B cell (primary cell): ENCODE measurements at regions not wholly inside any gene's neighbourhood (a gene's known extent, or its start where the extent isn't known, plus 50 kb on each side); places are given as distances from the start of the nearest gene placed in this dataset.

Experiments used
- ATAC-seq: fragments of 200-7000 bp; cut with Tn5 transposase; one replicate; pipeline ENCODE4 v1.10.0; 2021; ENCODE audit warnings: low read depth, mild to moderate bottlenecking, moderate number of reproducible peaks, moderate library complexity
- CTCF ChIA-PET: fragments of 350-600 bp; sonication (Branson Sonifier 250); formaldehyde crosslinking; loops from one replicate; lab custom pipeline; 2021; ENCODE audit warnings: antibody characterized with exemption, inconsistent platforms; lab: Charles Lee
- POLR2A ChIA-PET: fragments of 350-600 bp; sonication (Branson Sonifier 250); formaldehyde crosslinking; loops from one replicate; lab custom pipeline; 2021; ENCODE audit warnings: antibody characterized with exemption; lab: Charles Lee
- DNase-seq: peaks from one replicate; pipeline ENCODE4 v3.0.0; 2013
- H2AFZ ChIP-seq: 2 replicates; pipeline ENCODE4 v1.6.1; 2012; ENCODE audit warnings: mild to moderate bottlenecking, low read depth, low read length; ENCODE audit not compliant: insufficient read depth, poor library complexity, severe bottlenecking
- H3K27ac ChIP-seq, 2 donors: 1 replicate in 1 of 2; 2 replicates in 1 of 2; pipeline ENCODE4 v1.5.1; 2012 to 2013; ENCODE audit warnings: low read length in 2 of 2, mild to moderate bottlenecking in 2 of 2, moderate library complexity in 1 of 2
- H3K27me3 ChIP-seq, 4 experiments: fragments of 200-600 bp in 1 of 4; sonication (generic) in 1 of 4; replicated peaks in 1 of 4; 1 replicate in 2 of 4; 2 replicates in 2 of 4; pipeline versions ENCODE4 v1.6.1 to v1.7.0; 2013 to 2016; ENCODE audit warnings: low read length in 3 of 4, mild to moderate bottlenecking in 2 of 4, mixed read lengths in 1 of 4, moderate library complexity in 1 of 4; ENCODE audit not compliant: insufficient read depth in 4 of 4, control insufficient read depth in 3 of 4; ENCODE audit errors: control extremely low read depth in 1 of 4
- H3K36me3 ChIP-seq, 2 experiments: replicated peaks in 1 of 2; 1 replicate in 1 of 2; 2 replicates in 1 of 2; pipeline versions ENCODE4 v1.6.1 to v1.7.1; 2013; ENCODE audit warnings: low read length in 1 of 2; ENCODE audit not compliant: insufficient read depth in 2 of 2, control insufficient read depth in 1 of 2; ENCODE audit errors: control extremely low read depth in 1 of 2, extremely low read depth in 1 of 2
- H3K4me1 ChIP-seq, 2 donors: fragments of 200-600 bp in 1 of 2; sonication (generic) in 1 of 2; 1 replicate in 1 of 2; 2 replicates in 1 of 2; pipeline versions ENCODE4 v1.5.1 to v1.6.1; 2013 to 2017; ENCODE audit warnings: low read length in 2 of 2; ENCODE audit not compliant: control insufficient read depth in 2 of 2, insufficient read depth in 2 of 2
- H3K4me2 ChIP-seq: replicated peaks from 2 replicates; pipeline ENCODE3; 2012; ENCODE audit warnings: mild to moderate bottlenecking, low read depth, low read length; ENCODE audit not compliant: poor library complexity, severe bottlenecking
- H3K4me3 ChIP-seq, 5 experiments: fragments of 200-600 bp in 1 of 5; sonication (generic) in 1 of 5; 1 replicate in 3 of 5; 2 replicates in 2 of 5; pipeline versions ENCODE4 v1.5.1 to v1.7.0; 2011 to 2016; ENCODE audit warnings: low read length in 4 of 5, mild to moderate bottlenecking in 4 of 5, low read depth in 2 of 5, control low read depth in 1 of 5, moderate library complexity in 1 of 5; ENCODE audit not compliant: insufficient read depth in 1 of 5; ENCODE audit errors: control extremely low read depth in 1 of 5, extremely low read depth in 1 of 5
- H3K79me2 ChIP-seq: fragments of 200-600 bp; sonication (generic); one replicate; pipeline ENCODE4 v1.6.0; 2016; ENCODE audit warnings: low read length; ENCODE audit not compliant: control insufficient read depth, insufficient read depth
- H3K9ac ChIP-seq: fragments of 200-600 bp; sonication (generic); 2 replicates; pipeline ENCODE4 v1.6.1; 2017; ENCODE audit warnings: mild to moderate bottlenecking, low read length, moderate library complexity
- H3K9me3 ChIP-seq, 3 donors: one replicate each; pipeline versions ENCODE4 v1.6.1 to v1.7.1; 2013; ENCODE audit warnings: low read length in 2 of 3; ENCODE audit not compliant: control insufficient read depth in 2 of 3, insufficient read depth in 1 of 3; ENCODE audit errors: control extremely low read depth in 1 of 3
- H4K20me1 ChIP-seq: 2 replicates; pipeline ENCODE4 v1.6.0; 2012; ENCODE audit warnings: mild to moderate bottlenecking, low read length; ENCODE audit not compliant: insufficient read depth, control insufficient read depth, poor library complexity, severe bottlenecking
- H3K27ac Mint-ChIP-seq: one replicate; pipeline ENCODE4 v1.8.0; 2021; ENCODE audit warnings: mixed read lengths
- H3K27me3 Mint-ChIP-seq: one replicate; pipeline ENCODE4 v1.8.0; 2021; ENCODE audit warnings: mixed read lengths
- H3K4me1 Mint-ChIP-seq: one replicate; pipeline ENCODE4 v1.8.0; 2021; ENCODE audit warnings: mixed read lengths
- H3K4me3 Mint-ChIP-seq: one replicate; pipeline ENCODE4 v1.8.0; 2021; ENCODE audit warnings: mixed read lengths
- H3K9me3 Mint-ChIP-seq: one replicate; pipeline ENCODE4 v1.8.0; 2022; ENCODE audit warnings: mixed read lengths; ENCODE audit not compliant: insufficient read depth
- CTCF ChIP-seq: fragments of 200-600 bp; IDR thresholded peaks from one replicate; pipeline ENCODE4 v1.8.0; 2022; ENCODE audit warnings: antibody characterized with exemption, mild to moderate bottlenecking
- EZH2 ChIP-seq: IDR thresholded peaks from 2 replicates; pipeline ENCODE4 v1.6.1; 2012; ENCODE audit warnings: borderline replicate concordance, low read depth, mild to moderate bottlenecking, moderate library complexity, low read length; ENCODE audit not compliant: insufficient read depth, poor library complexity, severe bottlenecking
- WGBS: methylation state at CpG from one replicate; pipeline ENCODE4 v1.1.5; 2013; ENCODE audit warnings: missing lambda C conversion rate; ENCODE audit not compliant: insufficient coverage; 5-methylcytosine and 5-hydroxymethylcytosine counted together
- intact Hi-C: fragments of 100-400 bp; cut with micrococcal nuclease; formaldehyde crosslinking; loops from one replicate; pipeline ENCODE4 v1.10.0; 2022

- no peak overlapping the region for H3K27ac Mint-ChIP-seq
- ATAC-seq (no peak), DNase-seq (no peak)
- Histone ChIP-seq H3K4me1 (no peaks in the 10 kb centered on the region), H3K9ac (no peak overlapping the region), H3K36me3 (no peaks in the 10 kb centered on the region), H4K20me1 (no peaks in the 10 kb centered on the region), H3K4me2 (no peak overlapping the region), H3K9me3 (no peaks in the 10 kb centered on the region), H3K27ac (no peak overlapping the region), H2AFZ (no peak overlapping the region), H3K4me3 (no peak overlapping the region), H3K79me2 (no peaks in the 10 kb centered on the region), H3K27me3 (no peaks in the 10 kb centered on the region)
- POLR2A ChIA-PET = no interaction called here
- no peak overlapping the region for H3K4me3 Mint-ChIP-seq
- no peaks in the 10 kb centered on the region for H3K9me3 Mint-ChIP-seq
- intact Hi-C loops = no loop called here
- no peak for TF ChIP-seq CTCF
- no peak for TF ChIP-seq EZH2
- 22% methylated on average over 6 of the region's 12 CpGs for WGBS
- no peaks in the 10 kb centered on the region for H3K27me3 Mint-ChIP-seq
- CTCF ChIA-PET = no interaction called here
- no peaks in the 10 kb centered on the region for H3K4me1 Mint-ChIP-seq
Observed at GRCh38 chr18:41391616-41392595, 563.1 kb upstream of the PIK3C3 start.

- no peak overlapping the region for H3K4me3 ChIP-seq
- no peaks in the 10 kb centered on the region for H4K20me1 ChIP-seq
- H3K4me2 ChIP-seq = no peak overlapping the region
- H3K27ac ChIP-seq = no peak overlapping the region
- H3K4me1 ChIP-seq = no peaks in the 10 kb centered on the region
- POLR2A ChIA-PET = no interaction called here
- Mint-ChIP-seq H3K27me3 (no peaks in the 10 kb centered on the region), H3K4me1 (no peaks in the 10 kb centered on the region), H3K4me3 (no peak overlapping the region), H3K27ac (no peak overlapping the region), H3K9me3 (no peaks in the 10 kb centered on the region)
- TF ChIP-seq EZH2 (no peak), CTCF (no peak)
- no peak overlapping the region for H3K9ac ChIP-seq
- CTCF ChIA-PET = no interaction called here
- no peak for ATAC-seq
- H3K27me3 ChIP-seq = no peaks in the 10 kb centered on the region
- DNase-seq = no peak
- H3K9me3 ChIP-seq = no peaks in the 10 kb centered on the region
- no peaks in the 10 kb centered on the region for H3K36me3 ChIP-seq
- WGBS = 63% methylated on average over 4 of the region's 9 CpGs
- no peak overlapping the region for H2AFZ ChIP-seq
- intact Hi-C loops = no loop called here
- H3K79me2 ChIP-seq = no peaks in the 10 kb centered on the region
Observed at GRCh38 chr18:41390309-41390708, 564.7 kb upstream of the PIK3C3 start.
